GM19035 (cell line): ENCODE measurements at regions not wholly inside any gene's neighbourhood (a gene's known extent, or its start where the extent isn't known, plus 50 kb on each side); places are given as distances from the start of the nearest gene placed in this dataset.

Experiments
- ATAC-seq: cut with Tn5 transposase; IDR thresholded peaks from one replicate; pipeline ENCODE4 v1.9.1; 2021; ENCODE audit not compliant: unreplicated experiment

DNA sequence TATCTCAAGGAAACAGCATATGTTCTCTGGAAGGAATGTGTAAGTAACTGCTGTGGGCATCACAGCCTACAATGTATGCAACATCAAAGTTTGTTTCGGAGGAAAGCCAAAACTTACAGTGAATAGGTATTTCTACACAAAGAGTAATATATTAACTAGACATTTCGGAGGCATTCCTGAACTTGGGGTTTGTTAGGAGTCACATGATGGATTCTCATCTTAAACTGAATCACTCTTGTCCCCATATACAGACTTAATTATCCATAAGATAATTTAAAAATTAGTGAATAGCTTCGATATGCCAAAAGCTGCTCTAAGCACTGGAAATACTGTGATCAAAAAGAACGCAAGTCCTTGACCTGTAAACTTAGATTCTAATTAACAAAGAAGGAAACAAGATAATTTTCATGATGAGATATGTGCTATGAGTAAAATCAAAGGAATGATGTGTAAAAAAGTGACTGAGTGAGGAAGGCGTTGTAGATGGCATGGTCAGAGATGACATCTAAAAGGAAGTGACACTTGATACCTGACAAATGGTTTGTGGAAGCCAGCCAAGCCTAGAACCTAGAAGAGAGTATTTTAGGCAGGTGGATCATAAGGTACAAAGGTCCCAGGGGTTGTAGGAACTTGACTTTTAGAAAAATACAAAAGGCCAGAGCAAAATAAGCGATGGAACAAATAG, 273.1 kb downstream of the MRPL39 start:
- ATAC-seq: no peak

- ATAC-seq: no peak
Observed at GRCh38 chr21:25331286-25331685, 276.0 kb downstream of the MRPL39 start.

- ATAC-seq: no peak
Observed at GRCh38 chr21:25330266-25330665, 277.0 kb downstream of the MRPL39 start.

DNA sequence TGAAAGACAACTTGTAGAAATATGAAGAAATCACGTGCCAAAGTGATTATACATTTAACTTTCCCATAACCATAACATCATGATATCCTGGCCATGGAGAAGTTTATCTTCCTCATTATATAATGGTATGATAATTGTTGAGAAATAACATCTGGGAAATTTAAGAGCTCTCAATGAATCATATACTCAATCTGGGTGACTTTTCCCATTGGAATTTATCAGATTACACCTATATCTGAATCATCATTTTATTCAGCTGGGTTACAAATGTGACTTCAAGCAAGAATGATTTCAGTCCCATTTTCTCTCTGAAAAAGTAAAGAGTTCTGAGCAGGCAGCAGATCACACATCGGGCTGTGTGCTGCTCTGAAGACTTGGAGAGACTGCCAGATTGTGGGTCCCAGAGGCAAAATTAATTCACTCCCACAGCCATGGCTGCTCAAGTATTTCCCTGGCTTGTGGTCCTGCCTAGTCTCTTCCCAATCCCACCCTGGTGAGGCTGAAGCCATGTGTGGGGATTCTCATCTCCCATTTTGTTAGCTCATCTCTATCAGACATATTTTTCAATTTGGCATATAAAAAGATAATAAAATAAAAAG, 278.0 kb downstream of the MRPL39 start:
- ATAC-seq: no peak

GRCh38 chr21:25328736-25329135, 278.5 kb downstream of the MRPL39 start:
- no peak for ATAC-seq

- ATAC-seq: no peak
Observed at GRCh38 chr21:25326181-25326580, 281.1 kb downstream of the MRPL39 start.

DNA sequence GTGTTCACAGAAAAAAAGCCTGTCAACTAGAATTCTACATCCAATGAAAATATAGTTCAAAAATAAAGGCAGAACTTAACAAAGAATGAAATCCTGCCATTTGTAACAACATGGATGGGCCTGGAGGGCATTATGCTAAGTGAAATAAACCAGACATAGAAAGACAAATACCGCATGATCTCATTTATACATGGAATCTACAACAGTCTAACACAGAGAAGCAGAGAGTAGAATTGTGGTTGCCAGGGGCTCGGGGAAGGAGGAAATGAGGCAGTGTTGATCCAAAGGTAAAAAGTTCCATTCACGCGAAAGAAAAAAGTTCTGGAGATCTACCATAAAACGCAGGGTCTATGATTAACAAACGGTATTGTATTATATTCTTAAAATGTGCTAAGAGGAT, 282.6 kb downstream of the MRPL39 start:
- no peak for ATAC-seq

- ATAC-seq: no peak
Observed at GRCh38 chr21:25323356-25323949, 283.8 kb downstream of the MRPL39 start.

GRCh38 chr21:25314247-25314646, 293.0 kb downstream of the MRPL39 start:
- no peak for ATAC-seq

- no peak for ATAC-seq
Observed at GRCh38 chr21:25313829-25314228, 293.5 kb downstream of the MRPL39 start.

- no peak for ATAC-seq
Observed at GRCh38 chr21:25307489-25307888, 299.8 kb downstream of the MRPL39 start.

GRCh38 chr21:25304611-25305010, 302.7 kb downstream of the MRPL39 start:
- no peak for ATAC-seq

DNA sequence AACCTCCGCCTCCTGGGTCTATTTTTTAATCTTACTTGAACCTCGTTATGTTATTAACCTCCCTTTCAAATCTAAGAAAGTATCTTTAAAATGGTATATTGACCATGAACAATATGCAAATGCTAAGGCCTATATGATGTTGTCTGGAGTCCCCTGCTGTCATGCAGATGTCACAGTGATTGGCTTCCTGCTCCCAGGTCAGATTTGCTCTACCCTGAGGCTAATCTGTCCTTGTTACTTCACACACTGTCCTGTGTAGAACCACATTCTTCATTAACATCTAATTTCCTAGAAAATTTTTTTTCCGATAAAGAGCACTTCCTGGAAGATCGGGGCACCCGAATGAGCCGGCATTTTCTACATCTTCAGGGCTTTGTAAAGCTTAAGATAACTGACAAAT, 306.6 kb downstream of the MRPL39 start:
- no peak for ATAC-seq

- ATAC-seq: peak; percentile 94
Observed at GRCh38 chr21:25298512-25299491, 308.5 kb downstream of the MRPL39 start.

- no peak for ATAC-seq
Observed at GRCh38 chr21:25297117-25297516, 310.2 kb downstream of the MRPL39 start.

GRCh38 chr21:25296252-25296651, 311.0 kb downstream of the MRPL39 start:
- ATAC-seq: no peak

- no peak for ATAC-seq
Observed at GRCh38 chr21:25292396-25292795, 314.9 kb downstream of the MRPL39 start.

- peak; percentile 59 for ATAC-seq
Observed at GRCh38 chr21:25283720-25284119, 323.6 kb downstream of the MRPL39 start.

DNA sequence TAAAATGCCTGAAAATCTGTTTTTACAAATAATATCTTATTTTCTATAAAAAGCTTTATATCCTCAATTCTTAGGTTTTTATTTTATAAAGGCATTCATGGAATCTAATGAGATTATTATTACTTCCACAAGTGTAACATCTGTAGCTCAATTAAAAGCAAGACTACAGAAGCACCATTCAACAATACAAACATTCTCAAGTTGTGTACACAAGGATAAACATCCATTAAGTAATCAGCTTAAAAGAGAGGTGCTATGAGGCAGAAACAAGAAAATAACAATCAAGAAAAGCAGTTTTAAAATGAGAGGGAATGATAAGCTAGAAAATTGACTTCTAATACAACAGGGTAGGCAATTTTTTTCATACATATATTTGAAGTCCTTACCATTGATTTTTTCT, 326.1 kb downstream of the MRPL39 start:
- no peak for ATAC-seq

DNA sequence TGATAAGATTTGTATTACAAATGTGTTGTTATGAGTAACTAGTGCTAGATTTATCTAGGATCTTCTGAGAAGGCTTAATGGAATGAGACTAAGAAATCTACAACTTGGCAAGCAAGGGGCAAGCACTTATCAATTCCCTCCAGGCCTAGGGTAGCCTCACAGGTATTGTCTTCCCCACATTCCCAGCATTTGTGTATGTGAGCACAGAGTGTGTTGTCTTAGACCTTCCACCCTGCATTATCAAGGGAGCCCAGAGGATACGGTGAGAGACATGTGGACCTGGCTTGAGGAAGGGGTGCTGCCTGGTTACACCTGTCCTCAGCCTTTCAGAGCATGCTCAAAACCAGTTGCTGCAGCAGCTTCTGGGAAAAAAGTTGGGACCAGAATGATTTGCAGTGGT, 327.2 kb downstream of the MRPL39 start:
- ATAC-seq: no peak

- ATAC-seq: no peak
Observed at GRCh38 chr21:25273959-25274358, 333.3 kb downstream of the MRPL39 start.
